Transverse colon (tissue), 4 donors: ENCODE measurements at regions not wholly inside any gene's neighbourhood (a gene's known extent, or its start where the extent isn't known, plus 50 kb on each side); places are given as distances from the start of the nearest gene placed in this dataset.

ENCODE experiments used
- EP300 ChIP-seq: sonication (generic); formaldehyde crosslinking; IDR thresholded peaks from one replicate; pipeline ENCODE4 v1.6.1; 2017; ENCODE audit warnings: antibody characterized with exemption, low read depth
- POLR2A ChIP-seq: fragments of 450-650 bp; IDR thresholded peaks from one replicate; pipeline ENCODE4 v1.6.1; 2016; ENCODE audit warnings: antibody characterized with exemption, mild to moderate bottlenecking, moderate library complexity
- POLR2AphosphoS5 ChIP-seq, 3 donors: sonication (generic); formaldehyde crosslinking; IDR thresholded peaks; one replicate each; pipeline ENCODE4 v1.6.1; 2016; ENCODE audit warnings: antibody characterized with exemption in 3 of 3
- TF ChIP-seq, protein P1 (sequence below), 5 experiments: fragments of 200-600 bp in 3 of 5; fragments of 450-650 bp in 2 of 5; sonication (generic) in 3 of 5; IDR thresholded peaks; 1 replicate in 2 of 5; 2 replicates in 3 of 5; pipeline ENCODE4 v1.5.1; 2016 to 2017; ENCODE audit warnings: antibody characterized with exemption in 5 of 5, inconsistent platforms in 3 of 5, mild to moderate bottlenecking in 2 of 5, moderate library complexity in 1 of 5

DNA sequence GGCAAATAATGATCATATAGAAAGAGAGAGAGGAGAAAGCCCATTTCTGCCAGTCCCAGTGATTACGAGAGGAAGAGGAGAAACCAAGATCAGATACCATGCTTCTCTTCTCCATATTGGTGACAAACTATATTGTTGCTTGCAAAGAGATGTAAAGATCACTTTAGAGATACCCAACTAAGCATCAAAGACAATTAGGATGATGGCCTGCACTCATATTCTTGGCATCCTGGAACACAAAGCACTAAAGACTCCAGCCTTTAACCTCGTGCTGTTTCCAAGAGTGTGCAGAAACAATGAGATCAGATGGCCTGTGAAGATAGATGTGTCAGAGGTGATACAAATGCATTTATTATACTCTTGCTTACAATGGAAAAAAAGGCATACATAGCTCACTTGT lies 170.7 kb upstream of the TP63 start:
- TF ChIP-seq, protein P1, sequence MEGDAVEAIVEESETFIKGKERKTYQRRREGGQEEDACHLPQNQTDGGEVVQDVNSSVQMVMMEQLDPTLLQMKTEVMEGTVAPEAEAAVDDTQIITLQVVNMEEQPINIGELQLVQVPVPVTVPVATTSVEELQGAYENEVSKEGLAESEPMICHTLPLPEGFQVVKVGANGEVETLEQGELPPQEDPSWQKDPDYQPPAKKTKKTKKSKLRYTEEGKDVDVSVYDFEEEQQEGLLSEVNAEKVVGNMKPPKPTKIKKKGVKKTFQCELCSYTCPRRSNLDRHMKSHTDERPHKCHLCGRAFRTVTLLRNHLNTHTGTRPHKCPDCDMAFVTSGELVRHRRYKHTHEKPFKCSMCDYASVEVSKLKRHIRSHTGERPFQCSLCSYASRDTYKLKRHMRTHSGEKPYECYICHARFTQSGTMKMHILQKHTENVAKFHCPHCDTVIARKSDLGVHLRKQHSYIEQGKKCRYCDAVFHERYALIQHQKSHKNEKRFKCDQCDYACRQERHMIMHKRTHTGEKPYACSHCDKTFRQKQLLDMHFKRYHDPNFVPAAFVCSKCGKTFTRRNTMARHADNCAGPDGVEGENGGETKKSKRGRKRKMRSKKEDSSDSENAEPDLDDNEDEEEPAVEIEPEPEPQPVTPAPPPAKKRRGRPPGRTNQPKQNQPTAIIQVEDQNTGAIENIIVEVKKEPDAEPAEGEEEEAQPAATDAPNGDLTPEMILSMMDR (IDR thresholded peaks at IDR 0.05): no peak
- no peak for TF ChIP-seq EP300
- TF ChIP-seq POLR2AphosphoS5 (IDR thresholded peaks at IDR 0.05): no peak
- TF ChIP-seq POLR2A: no peak
